SK-N-SH treated with all-trans-retinoic acid at 6 μM for 48 hours (cell line): ENCODE measurements at regions not wholly inside any gene's neighbourhood (a gene's known extent, or its start where the extent isn't known, plus 50 kb on each side); places are given as distances from the start of the nearest gene placed in this dataset.

Experiments
- ATAC-seq: fragments of 200-7000 bp; cut with Tn5 transposase; 3 replicates; pipeline ENCODE4 v1.9.1; 2020; ENCODE audit warnings: mild to moderate bottlenecking, moderate library complexity
- ARNTL ChIP-seq: fragments of 450-650 bp; formaldehyde crosslinking; IDR thresholded peaks from 2 replicates; pipeline ENCODE4 v1.5.0; 2020; ENCODE audit warnings: low read depth, mild to moderate bottlenecking, moderate library complexity, borderline replicate concordance
- CSDC2 ChIP-seq: fragments of 250-450 bp; sonication (Bioruptor Pico); IDR thresholded peaks from 2 replicates; pipeline ENCODE4 v1.5.0; 2020; ENCODE audit warnings: mild to moderate bottlenecking, moderate library complexity
- ESRRG ChIP-seq: fragments of 250-450 bp; sonication (Bioruptor Pico); IDR thresholded peaks from 2 replicates; pipeline ENCODE4 v1.6.1; 2021; ENCODE audit warnings: mild to moderate bottlenecking
- GLIS3 ChIP-seq: fragments of 250-450 bp; sonication (Bioruptor Pico); IDR thresholded peaks from 2 replicates; pipeline ENCODE4 v1.5.0; 2020; ENCODE audit warnings: mild to moderate bottlenecking, moderate library complexity
- ISL1 ChIP-seq: fragments of 250-450 bp; sonication (Bioruptor Pico); IDR thresholded peaks from 2 replicates; pipeline ENCODE4 v2.1.2; 2022; ENCODE audit warnings: mild to moderate bottlenecking, moderate library complexity
- PATZ1 ChIP-seq: fragments of 250-450 bp; sonication (Bioruptor Pico); IDR thresholded peaks from 2 replicates; pipeline ENCODE4 v1.8.0; 2020; ENCODE audit warnings: mild to moderate bottlenecking, moderate library complexity, borderline replicate concordance
- POU6F1 ChIP-seq: fragments of 250-450 bp; sonication (Bioruptor Pico); IDR thresholded peaks from 2 replicates; pipeline ENCODE4 v1.8.0; 2021; ENCODE audit warnings: low read depth, mild to moderate bottlenecking, moderate library complexity, borderline replicate concordance
- RARB ChIP-seq: fragments of 250-450 bp; sonication (Bioruptor Pico); IDR thresholded peaks from 2 replicates; pipeline ENCODE4 v1.8.0; 2021; ENCODE audit warnings: mild to moderate bottlenecking, moderate library complexity
- SNAI2 ChIP-seq: fragments of 250-450 bp; sonication (Bioruptor Pico); IDR thresholded peaks from 2 replicates; pipeline ENCODE4 v1.5.0; 2020; ENCODE audit warnings: mild to moderate bottlenecking, moderate library complexity
- TCF4 ChIP-seq: fragments of 250-450 bp; sonication (Bioruptor Pico); IDR thresholded peaks from 2 replicates; pipeline ENCODE4 v1.8.0; 2021; ENCODE audit warnings: mild to moderate bottlenecking, moderate library complexity, borderline replicate concordance
- TOX ChIP-seq: fragments of 250-450 bp; sonication (Bioruptor Pico); IDR thresholded peaks from 2 replicates; pipeline ENCODE4 v1.8.0; 2021; ENCODE audit warnings: mild to moderate bottlenecking, moderate library complexity, borderline replicate concordance
- TSHZ2 ChIP-seq: fragments of 250-450 bp; sonication (Bioruptor Pico); IDR thresholded peaks from 2 replicates; pipeline ENCODE4 v1.5.0; 2020; ENCODE audit warnings: mild to moderate bottlenecking, moderate library complexity
- ZC3H10 ChIP-seq: fragments of 250-450 bp; sonication (Bioruptor Pico); IDR thresholded peaks from 2 replicates; pipeline ENCODE4 v1.5.1; 2021; ENCODE audit warnings: mild to moderate bottlenecking, moderate library complexity
- ZFP3 ChIP-seq: fragments of 250-450 bp; sonication (Bioruptor Pico); IDR thresholded peaks from 2 replicates; pipeline ENCODE4 v1.5.0; 2020; ENCODE audit warnings: mild to moderate bottlenecking, moderate library complexity
- ZFP30 ChIP-seq: fragments of 450-650 bp; formaldehyde crosslinking; IDR thresholded peaks from 2 replicates; pipeline ENCODE4 v1.5.0; 2022; ENCODE audit warnings: mild to moderate bottlenecking, moderate library complexity
- ZNF565 ChIP-seq: fragments of 450-650 bp; formaldehyde crosslinking; conservative IDR thresholded peaks from 2 replicates; pipeline ENCODE4 v1.5.0; 2020; ENCODE audit warnings: low read depth, mild to moderate bottlenecking, moderate library complexity
- ZNF70 ChIP-seq: fragments of 450-650 bp; formaldehyde crosslinking; IDR thresholded peaks from 2 replicates; pipeline ENCODE4 v1.5.0; 2020; ENCODE audit warnings: mild to moderate bottlenecking, moderate library complexity
- ZNF8 ChIP-seq: fragments of 450-650 bp; formaldehyde crosslinking; IDR thresholded peaks from 2 replicates; pipeline ENCODE4 v1.5.0; 2020; ENCODE audit warnings: mild to moderate bottlenecking, moderate library complexity
- TF ChIP-seq, protein P1 (sequence below): fragments of 250-450 bp; sonication (Bioruptor Pico); IDR thresholded peaks from 2 replicates; pipeline ENCODE4 v1.5.1; 2020; ENCODE audit warnings: low read depth, mild to moderate bottlenecking, moderate library complexity
- TF ChIP-seq, protein P2 (sequence below): fragments of 250-450 bp; sonication (Bioruptor Pico); IDR thresholded peaks from 2 replicates; pipeline ENCODE4 v1.5.1; 2021; ENCODE audit warnings: mild to moderate bottlenecking, moderate library complexity

DNA sequence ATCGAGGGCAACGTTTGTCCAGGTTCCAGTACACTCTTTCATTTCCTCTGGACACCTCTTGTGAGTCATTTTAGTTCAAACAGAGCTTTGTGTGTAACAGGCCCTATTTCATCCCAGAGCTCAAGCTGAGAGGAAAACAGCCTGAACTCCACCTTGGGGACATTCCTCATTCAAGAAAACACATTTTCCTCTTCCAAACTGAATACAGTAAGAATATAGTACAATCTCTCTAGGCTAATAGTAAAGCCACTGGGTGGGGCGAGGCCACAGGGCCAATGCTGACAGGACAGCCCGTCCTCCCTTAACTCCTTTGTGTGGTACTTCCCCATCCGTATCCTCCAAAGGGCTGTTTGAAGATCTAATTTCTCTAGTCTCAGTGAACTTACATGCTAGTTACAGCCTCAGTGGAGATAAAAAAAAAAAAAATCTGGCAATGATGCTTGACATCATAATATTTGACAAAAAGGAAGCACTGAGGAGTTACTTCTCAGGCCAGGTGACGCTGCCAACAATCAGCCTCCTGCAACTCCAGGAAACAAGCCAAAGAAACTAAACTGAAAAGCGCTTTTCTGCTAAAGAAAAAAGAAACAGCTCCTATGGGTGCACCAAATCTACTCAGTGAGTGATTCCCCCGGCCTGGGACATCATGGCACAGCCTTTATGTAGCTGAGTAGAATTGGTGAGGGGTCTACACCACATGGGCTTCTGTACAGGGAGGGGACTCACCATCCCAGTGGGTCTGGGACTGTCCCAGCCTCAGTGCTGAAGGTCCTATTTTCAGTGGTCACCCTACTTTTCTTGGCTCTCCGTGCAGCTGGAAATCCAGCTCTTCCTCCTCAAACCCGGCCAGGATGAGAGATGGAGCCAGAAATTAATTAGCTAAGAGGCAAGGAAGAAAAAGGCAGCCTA is 238.2 kb upstream of the NEBL start:
- no peak for TF ChIP-seq SNAI2
- TF ChIP-seq ZFP30 (CRISPR knock-in tag): no peak
- TF ChIP-seq TCF4: no peak
- TF ChIP-seq, protein P1, sequence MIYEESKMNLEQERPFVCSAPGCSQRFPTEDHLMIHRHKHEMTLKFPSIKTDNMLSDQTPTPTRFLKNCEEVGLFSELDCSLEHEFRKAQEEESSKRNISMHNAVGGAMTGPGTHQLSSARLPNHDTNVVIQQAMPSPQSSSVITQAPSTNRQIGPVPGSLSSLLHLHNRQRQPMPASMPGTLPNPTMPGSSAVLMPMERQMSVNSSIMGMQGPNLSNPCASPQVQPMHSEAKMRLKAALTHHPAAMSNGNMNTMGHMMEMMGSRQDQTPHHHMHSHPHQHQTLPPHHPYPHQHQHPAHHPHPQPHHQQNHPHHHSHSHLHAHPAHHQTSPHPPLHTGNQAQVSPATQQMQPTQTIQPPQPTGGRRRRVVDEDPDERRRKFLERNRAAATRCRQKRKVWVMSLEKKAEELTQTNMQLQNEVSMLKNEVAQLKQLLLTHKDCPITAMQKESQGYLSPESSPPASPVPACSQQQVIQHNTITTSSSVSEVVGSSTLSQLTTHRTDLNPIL (CRISPR knock-in tag): no peak
- no peak for TF ChIP-seq ISL1
- no peak for TF ChIP-seq ZNF8
- no peak for TF ChIP-seq ZC3H10 (CRISPR knock-in tag)
- TF ChIP-seq ESRRG (CRISPR knock-in tag): no peak
- TF ChIP-seq ZNF70: no peak
- TF ChIP-seq PATZ1 (CRISPR knock-in tag): no peak
- no peak for TF ChIP-seq CSDC2
- TF ChIP-seq TSHZ2 (CRISPR knock-in tag): no peak
- ATAC-seq: no peak

GRCh38 chr10:21134645-21135022 is 237.5 kb upstream of the NEBL start:
- no peak for ATAC-seq
- no peak for TF ChIP-seq ZFP3 (CRISPR knock-in tag)
- no peak for TF ChIP-seq ISL1
- no peak for TF ChIP-seq RARB (CRISPR knock-in tag)
- no peak for TF ChIP-seq TOX (CRISPR knock-in tag)
- no peak for TF ChIP-seq ARNTL (CRISPR knock-in tag)
- TF ChIP-seq ZC3H10 (CRISPR knock-in tag): no peak
- no peak for TF ChIP-seq GLIS3
- TF ChIP-seq ZNF565: no peak
- TF ChIP-seq, protein P1 (CRISPR knock-in tag): no peak
- no peak for TF ChIP-seq ZNF8
- no peak for TF ChIP-seq TSHZ2 (CRISPR knock-in tag)
- no peak for TF ChIP-seq POU6F1
- TF ChIP-seq ZNF70: no peak
- TF ChIP-seq, protein P2, sequence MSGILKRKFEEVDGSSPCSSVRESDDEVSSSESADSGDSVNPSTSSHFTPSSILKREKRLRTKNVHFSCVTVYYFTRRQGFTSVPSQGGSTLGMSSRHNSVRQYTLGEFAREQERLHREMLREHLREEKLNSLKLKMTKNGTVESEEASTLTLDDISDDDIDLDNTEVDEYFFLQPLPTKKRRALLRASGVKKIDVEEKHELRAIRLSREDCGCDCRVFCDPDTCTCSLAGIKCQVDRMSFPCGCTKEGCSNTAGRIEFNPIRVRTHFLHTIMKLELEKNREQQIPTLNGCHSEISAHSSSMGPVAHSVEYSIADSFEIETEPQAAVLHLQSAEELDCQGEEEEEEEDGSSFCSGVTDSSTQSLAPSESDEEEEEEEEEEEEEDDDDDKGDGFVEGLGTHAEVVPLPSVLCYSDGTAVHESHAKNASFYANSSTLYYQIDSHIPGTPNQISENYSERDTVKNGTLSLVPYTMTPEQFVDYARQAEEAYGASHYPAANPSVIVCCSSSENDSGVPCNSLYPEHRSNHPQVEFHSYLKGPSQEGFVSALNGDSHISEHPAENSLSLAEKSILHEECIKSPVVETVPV: no peak
- no peak for TF ChIP-seq ZFP30 (CRISPR knock-in tag)
